ENCODE measurements at regions not wholly inside any gene's neighbourhood (a gene's known extent, or its start where the extent isn't known, plus 50 kb on each side); places are given as distances from the start of the nearest gene placed in this dataset.

DNA sequence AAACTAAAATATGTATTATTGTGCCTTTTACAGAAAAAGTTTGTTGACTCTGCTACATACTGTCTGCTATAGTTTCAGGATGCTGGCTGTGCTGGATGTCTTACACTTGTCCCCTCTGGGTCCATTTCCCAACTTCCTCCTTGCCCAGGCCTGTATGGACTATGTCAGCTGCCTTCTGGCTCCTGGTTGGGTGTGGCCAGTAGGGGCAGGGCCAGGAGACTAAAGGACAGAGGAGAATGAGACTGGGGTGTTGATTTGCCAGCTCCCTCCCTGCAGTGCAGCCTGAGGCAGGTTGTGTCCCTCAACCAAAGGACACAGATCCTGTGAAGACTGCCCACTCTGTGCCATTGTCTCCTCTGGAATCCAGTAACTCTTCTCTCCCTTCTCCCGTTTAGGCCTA lies 90.6 kb upstream of the UBE2E2 start:
- no peak overlapping the region for H3K4me3 Mint-ChIP-seq
- peaks cover 3% of the 10 kb centered on the region for H3K27me3 Mint-ChIP-seq (ENCODE audit: low read depth)
- H3K27ac Mint-ChIP-seq = no peak overlapping the region
- intact Hi-C loops (cut with micrococcal nuclease) = no loop called here
- peaks cover 10% of the 10 kb centered on the region for H3K4me1 Mint-ChIP-seq (ENCODE audit: low read depth)
- DNase-seq = no peak
- H3K9me3 Mint-ChIP-seq = peaks cover 2% of the 10 kb centered on the region
- H3K36me3 Mint-ChIP-seq (ENCODE audit: low read depth) = no peaks in the 10 kb centered on the region
- CTCF ChIA-PET = no interaction called here

DNA sequence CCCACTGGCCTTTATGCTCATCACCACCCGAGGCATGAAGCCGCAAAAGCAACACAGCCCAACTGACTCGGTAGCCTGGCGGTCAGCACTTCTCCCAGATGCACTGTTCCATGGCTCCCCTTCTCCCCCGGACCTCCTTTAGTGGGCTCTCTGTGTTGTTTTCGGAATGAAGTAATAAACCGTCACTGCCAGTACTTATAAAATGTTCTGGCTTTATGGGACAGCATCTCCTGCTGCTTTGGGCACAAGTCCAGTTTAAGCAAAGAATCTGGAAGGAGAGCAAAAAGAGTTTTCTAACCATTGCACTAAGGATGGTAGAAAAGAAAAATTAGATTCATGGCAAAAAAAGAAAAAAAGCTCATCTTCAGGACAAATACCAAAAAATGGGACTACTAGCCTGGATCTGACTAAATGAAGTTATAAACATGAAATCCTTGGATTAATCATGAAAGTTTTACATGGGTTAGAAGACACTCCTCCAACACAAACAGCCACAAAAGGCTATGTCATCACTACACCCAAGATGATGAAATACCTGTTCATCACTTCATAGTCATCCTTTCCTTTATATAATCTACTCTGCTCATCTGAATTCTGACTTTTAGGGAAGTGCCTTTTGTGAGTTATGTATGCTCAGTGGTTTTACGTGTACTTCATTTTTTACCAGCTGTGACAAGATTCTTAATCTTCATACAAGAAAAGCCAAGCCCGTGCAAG lies 89.5 kb upstream of the UBE2E2 start:
- CTCF ChIA-PET = no interaction called here
- Mint-ChIP-seq H3K9me3 (no peaks in the 10 kb centered on the region), H3K27ac (no peak overlapping the region), H3K36me3 (ENCODE audit: low read depth) (no peaks in the 10 kb centered on the region), H3K4me1 (ENCODE audit: low read depth) (peaks cover 10% of the 10 kb centered on the region), H3K4me3 (no peak overlapping the region), H3K27me3 (ENCODE audit: low read depth) (peaks cover 3% of the 10 kb centered on the region)
- intact Hi-C loops (cut with micrococcal nuclease) = no loop called here
- DNase-seq = no peak

DNA sequence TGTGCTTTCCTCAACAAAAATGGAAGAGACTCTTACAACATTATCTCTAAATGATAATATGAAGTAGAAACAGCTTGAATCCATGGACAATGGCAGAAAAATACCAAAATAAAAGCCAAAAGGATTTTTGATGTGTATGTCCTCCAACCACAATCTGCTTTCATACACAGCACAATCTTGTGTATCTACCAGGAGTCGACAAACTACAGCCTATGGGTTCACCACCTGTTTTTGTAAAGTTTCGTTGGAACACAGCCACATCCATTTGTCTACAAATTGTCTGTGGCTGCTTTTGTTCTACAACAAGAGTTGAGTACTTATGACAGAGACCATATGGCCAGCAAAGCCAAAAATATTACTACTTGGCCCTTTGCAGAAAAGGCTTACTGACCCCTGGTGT lies 88.7 kb upstream of the UBE2E2 start:
- H3K27me3 Mint-ChIP-seq (ENCODE audit: low read depth) = peaks cover 6% of the 10 kb centered on the region
- no peak for DNase-seq
- intact Hi-C loops (cut with micrococcal nuclease) = no loop called here
- H3K4me1 Mint-ChIP-seq (ENCODE audit: low read depth) = peaks cover 10% of the 10 kb centered on the region
- H3K4me3 Mint-ChIP-seq = no peak overlapping the region
- no peaks in the 10 kb centered on the region for H3K36me3 Mint-ChIP-seq (ENCODE audit: low read depth)
- no peak overlapping the region for H3K27ac Mint-ChIP-seq
- CTCF ChIA-PET = no interaction called here
- H3K9me3 Mint-ChIP-seq = no peaks in the 10 kb centered on the region

DNA sequence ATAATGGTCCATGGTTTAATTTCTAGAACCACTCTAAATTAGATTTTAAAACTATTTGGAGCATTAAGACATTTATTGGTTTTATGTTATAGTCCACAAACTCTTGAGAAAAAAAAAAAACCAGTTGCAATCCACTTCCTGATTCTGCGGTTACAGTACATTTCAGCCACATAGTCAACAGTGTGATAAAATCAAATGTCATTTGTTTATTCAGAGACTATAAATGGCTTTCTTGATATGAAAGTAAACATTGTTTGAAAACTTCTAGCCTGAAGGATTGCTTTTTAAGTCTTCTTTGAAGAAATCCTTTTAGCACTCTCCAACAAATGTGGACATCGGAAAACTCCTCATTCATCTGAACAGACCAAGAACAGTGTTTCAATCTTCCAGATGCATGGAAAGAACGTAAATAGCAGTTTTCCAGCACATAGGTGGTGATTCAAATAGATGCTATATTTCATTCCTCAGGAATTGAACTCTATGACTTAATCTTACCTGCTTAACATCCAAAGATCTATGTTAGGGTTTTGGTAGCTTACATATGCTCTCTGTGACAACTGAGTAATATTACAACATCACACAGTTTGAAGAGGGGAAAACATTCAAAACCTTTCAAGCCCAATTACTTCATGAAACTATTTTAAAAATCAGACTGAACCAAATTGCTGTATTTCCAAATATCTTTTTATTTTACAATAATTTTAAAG lies 87.8 kb upstream of the UBE2E2 start:
- intact Hi-C loops (cut with micrococcal nuclease) = no loop called here
- H3K9me3 Mint-ChIP-seq = no peaks in the 10 kb centered on the region
- H3K4me1 Mint-ChIP-seq (ENCODE audit: low read depth) = peaks cover 10% of the 10 kb centered on the region
- DNase-seq = no peak
- peaks cover 6% of the 10 kb centered on the region for H3K27me3 Mint-ChIP-seq (ENCODE audit: low read depth)
- no peak overlapping the region for H3K4me3 Mint-ChIP-seq
- CTCF ChIA-PET = no interaction called here
- no peaks in the 10 kb centered on the region for H3K36me3 Mint-ChIP-seq (ENCODE audit: low read depth)
- no peak overlapping the region for H3K27ac Mint-ChIP-seq

DNA sequence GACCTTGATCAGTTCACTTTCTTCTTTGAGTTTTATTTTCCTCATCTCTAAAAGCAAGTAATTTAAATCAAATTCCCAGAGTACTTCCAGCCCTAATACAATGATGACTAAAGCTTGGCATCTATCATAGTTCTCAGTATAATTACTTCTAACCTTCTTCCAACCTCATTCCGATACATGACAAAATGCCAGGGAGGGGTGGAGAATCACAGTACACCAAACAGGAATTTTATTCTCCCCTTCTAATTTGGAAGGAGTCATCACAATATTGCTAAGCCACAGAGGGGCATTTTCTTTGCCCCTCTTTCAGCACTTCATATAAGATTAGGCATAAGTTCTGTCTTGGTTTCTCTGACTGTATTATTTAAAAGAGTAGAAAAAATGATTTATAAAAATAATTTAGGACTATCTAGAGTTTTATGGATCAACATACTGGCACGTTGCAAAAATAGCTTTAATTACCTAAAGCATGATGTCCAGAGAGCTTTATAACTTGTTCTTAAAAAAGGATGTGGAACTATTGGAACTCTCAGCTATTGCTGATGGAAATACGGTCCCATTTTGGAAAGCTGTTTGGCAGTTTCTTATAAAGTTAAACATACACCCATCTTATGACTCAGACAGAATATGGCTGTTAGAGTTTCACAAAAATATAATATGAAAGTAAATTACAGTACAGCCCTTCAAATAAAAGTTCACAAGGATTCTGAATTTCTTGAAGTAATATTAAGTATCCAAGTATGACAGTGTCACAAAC lies 86.9 kb upstream of the UBE2E2 start:
- intact Hi-C loops (cut with micrococcal nuclease) = no loop called here
- DNase-seq = no peak
- Mint-ChIP-seq H3K27ac (no peak overlapping the region), H3K4me1 (ENCODE audit: low read depth) (peaks cover 10% of the 10 kb centered on the region), H3K36me3 (ENCODE audit: low read depth) (no peaks in the 10 kb centered on the region), H3K4me3 (no peak overlapping the region), H3K9me3 (no peaks in the 10 kb centered on the region), H3K27me3 (ENCODE audit: low read depth) (peaks cover 9% of the 10 kb centered on the region)
- CTCF ChIA-PET = no interaction called here

DNA sequence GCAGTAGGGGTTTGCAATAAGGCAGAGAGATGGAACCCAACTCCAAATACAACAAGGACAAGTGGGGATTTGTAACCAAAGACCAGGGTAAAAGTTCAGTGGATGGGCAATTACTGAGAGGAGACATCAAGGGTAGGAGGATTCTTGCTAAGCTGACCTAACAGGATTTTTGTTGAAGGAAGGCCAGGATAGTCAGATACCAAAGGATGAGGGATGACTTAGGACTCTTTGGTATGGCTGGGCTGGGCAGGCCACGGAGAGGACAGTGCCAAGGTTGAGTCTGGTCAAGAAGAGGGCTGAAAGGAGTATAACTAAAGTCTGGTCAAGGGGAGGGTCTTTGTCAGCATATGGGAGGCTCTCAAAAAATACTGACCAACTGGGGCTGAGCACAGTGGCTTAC lies 85.3 kb upstream of the UBE2E2 start:
- Mint-ChIP-seq H3K4me1 (ENCODE audit: low read depth) (peaks cover 10% of the 10 kb centered on the region), H3K27ac (no peak overlapping the region), H3K36me3 (ENCODE audit: low read depth) (no peaks in the 10 kb centered on the region), H3K4me3 (no peak overlapping the region), H3K27me3 (ENCODE audit: low read depth) (peaks cover 9% of the 10 kb centered on the region), H3K9me3 (no peaks in the 10 kb centered on the region)
- CTCF ChIA-PET = no interaction called here
- intact Hi-C loops (cut with micrococcal nuclease) = no loop called here
- no peak for DNase-seq

DNA sequence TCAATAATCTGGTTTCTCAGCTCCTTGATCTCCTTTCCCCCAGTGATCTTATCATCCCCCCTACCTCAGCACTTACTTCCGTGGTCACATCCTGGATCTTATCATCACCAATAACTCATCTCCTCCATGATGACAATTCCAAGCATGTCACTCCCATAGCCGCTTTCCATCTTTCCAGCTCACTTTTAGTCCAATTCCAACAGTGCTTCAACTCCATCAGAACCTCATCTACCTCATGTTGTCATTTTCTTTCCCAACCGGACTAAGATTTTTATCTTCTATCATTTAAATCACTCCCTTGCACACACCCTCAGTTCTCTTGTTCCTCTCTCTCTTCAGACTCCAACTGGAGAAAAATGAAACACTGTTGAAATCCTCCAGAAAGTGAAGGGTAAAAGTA lies 75.9 kb upstream of the UBE2E2 start:
- Mint-ChIP-seq H3K27ac (no peak overlapping the region), H3K27me3 (ENCODE audit: low read depth) (peaks cover 5% of the 10 kb centered on the region), H3K9me3 (no peaks in the 10 kb centered on the region), H3K4me1 (ENCODE audit: low read depth) (no peaks in the 10 kb centered on the region), H3K4me3 (no peak overlapping the region), H3K36me3 (ENCODE audit: low read depth) (no peaks in the 10 kb centered on the region)
- CTCF ChIA-PET = interaction anchor here (1.3 kb wide), 1 partner anchor 21 kb away, joined by 3 read pairs; no protein-coding TSS in a partner anchor
- intact Hi-C loops (cut with micrococcal nuclease) = no loop called here
- DNase-seq = no peak

DNA sequence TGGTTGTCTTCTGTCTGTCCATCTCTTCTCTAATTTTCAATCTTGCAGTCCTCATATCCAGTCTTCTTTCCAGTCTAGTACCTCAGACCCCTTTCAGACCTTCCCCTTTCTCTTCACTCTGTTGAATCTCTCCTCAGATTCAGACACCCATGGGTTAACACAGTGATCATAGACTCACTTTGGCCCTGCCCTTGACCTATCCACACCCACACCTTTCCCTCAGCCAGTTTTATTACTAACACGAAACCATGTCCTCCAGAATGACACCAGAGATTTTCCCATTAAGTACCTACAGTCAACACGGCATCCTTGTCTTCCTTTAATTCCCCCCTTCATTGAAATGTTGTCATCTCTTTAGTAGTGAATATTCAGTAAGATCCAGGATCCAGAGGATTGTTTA lies 74.5 kb upstream of the UBE2E2 start:
- CTCF ChIA-PET = interaction anchor here (0.7 kb wide), 1 partner anchor 675 kb away, joined by 3 read pairs; no protein-coding TSS in a partner anchor
- intact Hi-C loops (cut with micrococcal nuclease) = no loop called here
- Mint-ChIP-seq H3K4me1 (ENCODE audit: low read depth) (no peaks in the 10 kb centered on the region), H3K27ac (no peak overlapping the region), H3K9me3 (no peaks in the 10 kb centered on the region), H3K4me3 (no peak overlapping the region), H3K36me3 (ENCODE audit: low read depth) (no peaks in the 10 kb centered on the region), H3K27me3 (ENCODE audit: low read depth) (peaks cover 5% of the 10 kb centered on the region)
- no peak for DNase-seq

DNA sequence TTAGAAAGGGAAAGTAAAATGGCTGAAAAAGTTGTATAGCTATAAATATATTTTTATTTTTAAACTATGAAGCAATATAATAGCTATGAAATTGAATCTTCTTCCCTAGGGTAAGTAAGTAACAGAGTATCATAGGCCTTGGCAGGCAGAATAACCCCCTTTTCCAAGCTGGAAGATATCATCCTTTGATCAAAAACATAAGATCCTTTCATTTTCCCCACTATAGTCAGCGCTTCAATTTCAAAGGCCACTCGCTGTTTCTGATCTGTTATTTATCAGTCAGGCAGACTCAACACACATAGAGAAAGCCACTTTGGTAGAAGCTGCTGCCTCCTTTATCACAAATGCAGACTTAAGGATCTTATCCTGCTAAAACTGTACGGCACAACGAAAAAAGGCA lies 74.0 kb upstream of the UBE2E2 start:
- CTCF ChIA-PET = interaction anchor here (0.7 kb wide), 1 partner anchor 674 kb away, joined by 3 read pairs; no protein-coding TSS in a partner anchor

DNA sequence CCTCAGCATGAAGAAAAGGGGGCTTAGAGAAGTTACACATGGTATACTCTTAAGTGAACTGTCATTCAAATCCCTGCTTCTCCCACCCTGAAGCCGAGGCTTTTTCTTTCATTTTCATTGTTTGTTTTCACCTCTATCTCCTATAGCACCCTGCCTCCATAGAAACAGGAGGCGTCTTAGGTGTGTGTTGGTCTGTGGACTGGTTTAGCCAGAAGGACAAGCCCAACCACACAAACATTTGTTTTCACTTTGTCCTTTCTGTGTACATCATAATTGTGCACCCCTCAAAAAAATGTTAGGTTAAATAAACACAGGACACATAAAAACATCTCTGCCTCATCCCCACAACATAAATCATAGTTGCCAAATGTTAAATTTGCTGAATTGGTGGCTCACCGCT lies 73.3 kb upstream of the UBE2E2 start:
- no peak for DNase-seq
- CTCF ChIA-PET = no interaction called here
- no peaks in the 10 kb centered on the region for H3K4me1 Mint-ChIP-seq (ENCODE audit: low read depth)

More for the DNA sequence above, 74.0 kb upstream of the UBE2E2 start:
- H3K27me3 Mint-ChIP-seq (ENCODE audit: low read depth) = peaks cover 5% of the 10 kb centered on the region
- H3K27ac Mint-ChIP-seq = no peak overlapping the region
- H3K9me3 Mint-ChIP-seq = no peaks in the 10 kb centered on the region
- H3K4me3 Mint-ChIP-seq = no peak overlapping the region
- H3K36me3 Mint-ChIP-seq (ENCODE audit: low read depth) = no peaks in the 10 kb centered on the region
- no peaks in the 10 kb centered on the region for H3K4me1 Mint-ChIP-seq (ENCODE audit: low read depth)
- DNase-seq = no peak
- intact Hi-C loops (cut with micrococcal nuclease) = no loop called here

DNA sequence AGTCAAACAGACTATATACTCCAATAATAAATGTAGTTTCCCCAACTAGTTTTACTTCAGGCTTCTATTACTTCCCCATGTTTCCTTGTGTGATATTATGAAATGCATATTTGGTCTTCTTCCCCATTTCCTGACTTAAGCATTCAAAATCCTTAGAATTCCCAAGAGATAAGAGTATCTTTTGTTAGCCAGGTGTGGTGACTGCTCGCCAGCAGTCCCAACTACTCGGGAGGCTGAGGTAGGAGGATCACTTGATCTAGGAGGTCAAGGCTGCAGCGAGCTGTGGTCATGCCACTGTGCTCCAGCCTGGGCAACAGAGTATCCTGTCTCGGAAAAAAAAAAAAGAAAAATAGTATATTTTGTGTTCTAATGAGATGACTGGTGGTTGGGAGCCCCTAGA lies 72.7 kb upstream of the UBE2E2 start:
- CTCF ChIA-PET = no interaction called here
- H3K27me3 Mint-ChIP-seq (ENCODE audit: low read depth) = peaks cover 3% of the 10 kb centered on the region

More for the DNA sequence above, 73.3 kb upstream of the UBE2E2 start:
- H3K9me3 Mint-ChIP-seq = no peaks in the 10 kb centered on the region
- no peaks in the 10 kb centered on the region for H3K36me3 Mint-ChIP-seq (ENCODE audit: low read depth)
- no peak overlapping the region for H3K27ac Mint-ChIP-seq
- intact Hi-C loops (cut with micrococcal nuclease) = no loop called here
- H3K4me3 Mint-ChIP-seq = no peak overlapping the region
- H3K27me3 Mint-ChIP-seq (ENCODE audit: low read depth) = peaks cover 5% of the 10 kb centered on the region

DNA sequence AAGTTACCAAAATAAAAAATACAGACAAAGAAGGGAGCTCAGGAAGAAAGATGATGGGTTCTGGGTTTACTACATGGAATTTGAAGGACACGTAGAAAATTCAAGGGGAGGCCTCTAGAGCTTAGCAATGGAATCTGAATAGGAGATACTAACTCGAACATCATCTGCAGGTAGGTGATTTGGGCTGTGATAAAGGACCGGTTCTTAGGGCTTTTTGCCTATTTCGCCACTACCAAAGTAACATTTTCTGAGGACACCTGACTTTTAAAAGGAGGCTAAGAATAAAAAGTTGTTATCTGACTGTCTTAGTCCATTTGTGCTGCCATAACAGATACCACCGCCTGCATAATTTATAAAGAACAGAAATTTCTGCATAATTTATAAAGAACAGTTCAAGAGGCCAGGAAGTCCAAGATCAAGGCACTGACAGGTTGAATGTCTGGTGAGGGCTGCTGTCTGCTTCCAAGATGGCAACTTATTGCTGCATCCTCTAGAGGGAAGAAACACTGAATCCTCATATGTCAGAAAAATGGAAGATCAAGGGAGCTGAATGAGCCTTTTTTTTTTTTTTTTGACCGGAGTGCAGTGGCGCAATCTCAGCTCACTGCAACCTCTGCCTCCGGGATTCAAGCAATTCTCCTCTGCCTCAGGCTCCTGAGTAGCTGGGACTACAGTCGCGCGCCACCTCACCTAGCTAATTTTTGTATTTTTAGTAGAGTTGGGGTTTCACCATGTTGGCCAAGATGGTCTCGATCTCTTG lies 67.9 kb upstream of the UBE2E2 start:
- no peaks in the 10 kb centered on the region for H3K36me3 Mint-ChIP-seq (ENCODE audit: low read depth)
- H3K9me3 Mint-ChIP-seq = no peaks in the 10 kb centered on the region
- H3K4me3 Mint-ChIP-seq = no peak overlapping the region
- no peak for DNase-seq
- intact Hi-C loops (cut with micrococcal nuclease) = no loop called here
- H3K4me1 Mint-ChIP-seq (ENCODE audit: low read depth) = no peaks in the 10 kb centered on the region
- H3K27me3 Mint-ChIP-seq (ENCODE audit: low read depth) = no peaks in the 10 kb centered on the region
- CTCF ChIA-PET = no interaction called here
- H3K27ac Mint-ChIP-seq = no peak overlapping the region

More for the DNA sequence above, 72.7 kb upstream of the UBE2E2 start:
- no peaks in the 10 kb centered on the region for H3K9me3 Mint-ChIP-seq
- H3K4me1 Mint-ChIP-seq (ENCODE audit: low read depth) = no peaks in the 10 kb centered on the region
- H3K27ac Mint-ChIP-seq = no peak overlapping the region
- H3K4me3 Mint-ChIP-seq = no peak overlapping the region
- intact Hi-C loops (cut with micrococcal nuclease) = no loop called here
- H3K36me3 Mint-ChIP-seq (ENCODE audit: low read depth) = no peaks in the 10 kb centered on the region
- DNase-seq = no peak
